ENCODE measurements at regions not wholly inside any gene's neighbourhood (a gene's known extent, or its start where the extent isn't known, plus 50 kb on each side); places are given as distances from the start of the nearest gene placed in this dataset.

- intact Hi-C loops (cut with micrococcal nuclease) = no loop called here
- no peak overlapping the region for H3K23ac ChIP-seq (ENCODE audit: low read depth, low read length)
Measured at GRCh38 chr14:101065246-101065645, 161.7 kb upstream of the RTL1 start.

More at GRCh38 chr14:101065246-101065645, 161.7 kb upstream of the RTL1 start:
- H4K91ac ChIP-seq (ENCODE audit: insufficient read depth, low read depth, low read length) = no peak overlapping the region
- no peak overlapping the region for H3K4ac ChIP-seq (ENCODE audit: low read depth, low read length)
- no peak overlapping the region for H4K8ac ChIP-seq (ENCODE audit: low read depth in 2 of 2, low read length in 2 of 2)
- dilution Hi-C loops (cut with HindIII; ENCODE audit: low sequenced_read_pairs, unreplicated experiment) (no loop called here), in situ Hi-C loops (cut with MboI; ENCODE audit: low sequenced_read_pairs) (no loop called here)
- peaks cover 71% of the 10 kb centered on the region for H3K36me3 ChIP-seq (ENCODE audit: control insufficient read depth, insufficient read depth, low read length)
- no peak overlapping the region for H3K4me3 ChIP-seq (ENCODE audit: insufficient read depth, low read depth, low read length)
- no peak for ATAC-seq (ENCODE audit: low read depth)
- no peak overlapping the region for H2BK5ac ChIP-seq (ENCODE audit: low read depth, low read length, poor library complexity, severe bottlenecking)
- no peak overlapping the region for H4K5ac ChIP-seq (ENCODE audit: low read depth, low read length)
- no peak overlapping the region for H2AK9ac ChIP-seq (replicated peaks; ENCODE audit: low read depth, low read length, poor library complexity)
- peaks cover 28% of the 10 kb centered on the region for H4K20me1 ChIP-seq (ENCODE audit: insufficient read depth, low read length)
- H3K56ac ChIP-seq (ENCODE audit: extremely low read depth, insufficient read depth, low read length) = no peak overlapping the region
- WGBS, 2 experiments (ENCODE audit: extremely low coverage in 2 of 2, insufficient read length in 1 of 2) = 98% methylated on average over 26 of the region's 27 CpGs; no CpG with 5 or more reads in 1 of the 2 experiments
- H3K27me3 ChIP-seq (ENCODE audit: control insufficient read depth, insufficient read depth, low read length) = no peaks in the 10 kb centered on the region
- no peak overlapping the region for H2AK5ac ChIP-seq (ENCODE audit: low read depth, low read length)
- POLR2A ChIA-PET (ENCODE audit: unreplicated experiment) = no interaction called here
- BruUV-seq (replicated peaks) = no TSS peak
- H2BK15ac ChIP-seq (ENCODE audit: low read depth, low read length) = no peak overlapping the region
- H2BK20ac ChIP-seq (ENCODE audit: low read depth, low read length) = no peak overlapping the region
- no peak overlapping the region for H2BK120ac ChIP-seq (ENCODE audit: low read depth, low read length)
- no peak overlapping the region for H2AFZ ChIP-seq (replicated peaks; ENCODE audit: low read length, poor library complexity)
- no peak overlapping the region for H3K9ac ChIP-seq (ENCODE audit: low read depth, low read length)
- H3K27ac ChIP-seq (ENCODE audit: insufficient read depth, low read length) = no peak overlapping the region
- TF ChIP-seq SMC3 (IDR thresholded peaks at IDR 0.05; ENCODE audit: low read depth, low read length) (no peak), ELK1 (IDR thresholded peaks at IDR 0.05; ENCODE audit: borderline replicate concordance, low read depth, low read length) (no peak), MAFK (IDR thresholded peaks at IDR 0.05; ENCODE audit: low read depth, low read length) (no peak), MXI1 (IDR thresholded peaks at IDR 0.05; ENCODE audit: borderline replicate concordance, low read depth, low read length) (no peak), MAZ (IDR thresholded peaks at IDR 0.05; ENCODE audit: borderline replicate concordance, low read depth, low read length) (no peak)
- H3K79me1 ChIP-seq (ENCODE audit: low read depth in 1 of 2, low read length in 2 of 2) = peaks cover 6 to 39% of the 10 kb centered on the region in 2 experiments; a peak in 2 of 4 replicates
- H3K4me2 ChIP-seq (ENCODE audit: low read depth, low read length) = no peak overlapping the region
- DNase-seq = no peak
- no peaks in the 10 kb centered on the region for H3K9me3 ChIP-seq (ENCODE audit: control insufficient read depth, insufficient read depth, low read length)
- CTCF ChIA-PET = no interaction called here
- H3K4me1 ChIP-seq (ENCODE audit: control insufficient read depth, insufficient read depth, low read length) = peaks cover 8% of the 10 kb centered on the region
- no peak overlapping the region for H3K18ac ChIP-seq (ENCODE audit: low read depth, low read length)
- H3K14ac ChIP-seq (replicated peaks; ENCODE audit: low read depth, low read length) = no peak overlapping the region
- H3K9me1 ChIP-seq (ENCODE audit: insufficient read depth, low read length) = peaks cover 31% of the 10 kb centered on the region
